HEK293T (cell line): ENCODE measurements at regions not wholly inside any gene's neighbourhood (a gene's known extent, or its start where the extent isn't known, plus 50 kb on each side); places are given as distances from the start of the nearest gene placed in this dataset.

Experiments
- FOXA1 ChIP-seq: fragments of 450-650 bp; IDR thresholded peaks from 2 replicates; pipeline ENCODE4 v1.6.1; 2016; ENCODE audit warnings: mild to moderate bottlenecking
- FOXK2 ChIP-seq: fragments of 450-650 bp; IDR thresholded peaks from 2 replicates; pipeline ENCODE4 v1.6.1; 2016; ENCODE audit warnings: mild to moderate bottlenecking
- FOXM1 ChIP-seq: fragments of 450-650 bp; IDR thresholded peaks from 2 replicates; pipeline ENCODE4 v1.6.1; 2017; ENCODE audit warnings: mild to moderate bottlenecking, borderline replicate concordance
- HDGF ChIP-seq: fragments of 450-650 bp; IDR thresholded peaks from 2 replicates; pipeline ENCODE4 v1.6.1; 2017; ENCODE audit warnings: antibody characterized with exemption, borderline replicate concordance
- L3MBTL2 ChIP-seq: fragments of 450-650 bp; conservative IDR thresholded peaks from 2 replicates; pipeline ENCODE4 v1.6.1; 2016; ENCODE audit warnings: mild to moderate bottlenecking
- LEF1 ChIP-seq: fragments of 450-650 bp; IDR thresholded peaks from 2 replicates; pipeline ENCODE4 v1.6.1; 2017; ENCODE audit warnings: mild to moderate bottlenecking, borderline replicate concordance
- NFRKB ChIP-seq: fragments of 450-650 bp; IDR thresholded peaks from 2 replicates; pipeline ENCODE4 v1.6.1; 2016; ENCODE audit warnings: mild to moderate bottlenecking, moderate library complexity
- SP1 ChIP-seq: fragments of 450-650 bp; IDR thresholded peaks from 2 replicates; pipeline ENCODE4 v1.6.1; 2017
- SUZ12 ChIP-seq: fragments of 450-650 bp; IDR thresholded peaks from 2 replicates; pipeline ENCODE4 v1.6.1; 2016; ENCODE audit warnings: mild to moderate bottlenecking
- TARDBP ChIP-seq: fragments of 450-650 bp; IDR thresholded peaks from 2 replicates; pipeline ENCODE4 v1.6.1; 2016
- ZNF384 ChIP-seq: fragments of 450-650 bp; IDR thresholded peaks from 2 replicates; pipeline ENCODE4 v1.6.1; 2016
- TF ChIP-seq, protein P1 (sequence below): fragments of 450-650 bp; IDR thresholded peaks from 2 replicates; pipeline ENCODE4 v1.6.1; 2016

DNA sequence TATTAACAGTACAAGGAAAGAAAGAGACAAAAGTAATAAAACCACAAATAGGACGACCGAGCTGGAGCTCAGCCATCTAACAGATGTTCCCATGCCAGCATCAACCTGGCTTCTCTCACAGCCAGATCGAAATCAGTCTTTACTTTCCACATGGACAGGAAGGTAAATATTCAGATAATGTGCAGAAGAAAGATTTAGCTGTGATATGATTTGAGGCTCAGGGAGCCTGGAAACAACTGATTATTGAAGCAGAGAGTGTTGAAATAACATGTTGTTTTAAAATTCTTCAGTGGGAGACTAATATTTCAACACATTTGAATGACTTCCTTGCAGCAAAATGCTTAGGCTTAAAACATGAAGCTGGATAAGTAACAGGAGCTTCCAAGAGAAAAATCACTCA lies 546.8 kb downstream of the ETS1 start:
- TF ChIP-seq FOXA1 (no peak), NFRKB (no peak), LEF1 (no peak), SUZ12 (no peak), HDGF (no peak), FOXM1 (no peak), TARDBP (no peak), FOXK2 (no peak), SP1 (no peak), ZNF384 (no peak), L3MBTL2 (no peak)
- TF ChIP-seq, protein P1, sequence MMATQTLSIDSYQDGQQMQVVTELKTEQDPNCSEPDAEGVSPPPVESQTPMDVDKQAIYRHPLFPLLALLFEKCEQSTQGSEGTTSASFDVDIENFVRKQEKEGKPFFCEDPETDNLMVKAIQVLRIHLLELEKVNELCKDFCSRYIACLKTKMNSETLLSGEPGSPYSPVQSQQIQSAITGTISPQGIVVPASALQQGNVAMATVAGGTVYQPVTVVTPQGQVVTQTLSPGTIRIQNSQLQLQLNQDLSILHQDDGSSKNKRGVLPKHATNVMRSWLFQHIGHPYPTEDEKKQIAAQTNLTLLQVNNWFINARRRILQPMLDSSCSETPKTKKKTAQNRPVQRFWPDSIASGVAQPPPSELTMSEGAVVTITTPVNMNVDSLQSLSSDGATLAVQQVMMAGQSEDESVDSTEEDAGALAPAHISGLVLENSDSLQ = no peak
